Thyroid gland (tissue), 4 donors: ENCODE measurements at regions not wholly inside any gene's neighbourhood (a gene's known extent, or its start where the extent isn't known, plus 50 kb on each side); places are given as distances from the start of the nearest gene placed in this dataset.

Experiments used
- POLR2A ChIP-seq, 2 donors: fragments of 450-650 bp; IDR thresholded peaks; one replicate each; pipeline ENCODE4 v1.6.1; 2017; ENCODE audit warnings: antibody characterized with exemption in 2 of 2, mild to moderate bottlenecking in 2 of 2, moderate library complexity in 1 of 2
- TF ChIP-seq, protein P1 (sequence below), 6 experiments: fragments of 200-600 bp in 3 of 6; fragments of 450-650 bp in 3 of 6; sonication (generic) in 3 of 6; IDR thresholded peaks; one replicate each; pipeline ENCODE4 v1.5.1; 2016 to 2019; ENCODE audit warnings: antibody characterized with exemption in 6 of 6, mild to moderate bottlenecking in 2 of 6, inconsistent platforms in 1 of 6, moderate library complexity in 1 of 6

DNA sequence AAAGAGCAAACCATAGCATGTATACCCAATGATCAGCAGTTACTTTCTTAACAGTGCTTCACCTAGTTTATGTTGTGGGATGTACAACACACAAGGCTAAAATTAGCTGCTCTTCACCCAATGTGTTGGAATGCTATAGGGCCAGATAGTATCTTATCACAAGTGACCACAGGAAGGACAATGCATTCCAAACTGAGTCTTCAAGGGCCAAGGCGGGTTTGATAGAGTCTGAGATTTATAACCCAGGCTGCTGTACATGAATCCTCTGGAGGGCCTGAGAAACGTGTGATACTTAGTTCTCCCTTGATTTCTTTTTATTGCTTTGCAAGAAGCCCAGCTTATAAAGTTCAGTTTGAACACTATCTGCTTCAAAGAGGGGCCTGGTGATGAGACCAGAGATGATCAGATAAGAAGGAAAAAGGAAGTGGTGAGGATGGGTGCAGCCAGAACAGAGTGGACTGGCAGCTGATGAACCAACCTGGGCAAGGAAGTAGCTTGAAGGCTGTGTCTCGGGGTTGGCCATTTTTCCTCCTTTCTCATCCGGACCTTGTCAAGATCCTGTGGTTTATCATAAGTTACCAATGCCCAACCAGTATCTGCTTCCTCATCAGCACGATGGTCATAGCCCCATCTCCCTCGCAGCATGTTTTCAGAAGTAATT, 62.2 kb upstream of the BMP2 start:
- TF ChIP-seq POLR2A (IDR thresholded peaks at IDR 0.05), result no peak
- TF ChIP-seq, protein P1, sequence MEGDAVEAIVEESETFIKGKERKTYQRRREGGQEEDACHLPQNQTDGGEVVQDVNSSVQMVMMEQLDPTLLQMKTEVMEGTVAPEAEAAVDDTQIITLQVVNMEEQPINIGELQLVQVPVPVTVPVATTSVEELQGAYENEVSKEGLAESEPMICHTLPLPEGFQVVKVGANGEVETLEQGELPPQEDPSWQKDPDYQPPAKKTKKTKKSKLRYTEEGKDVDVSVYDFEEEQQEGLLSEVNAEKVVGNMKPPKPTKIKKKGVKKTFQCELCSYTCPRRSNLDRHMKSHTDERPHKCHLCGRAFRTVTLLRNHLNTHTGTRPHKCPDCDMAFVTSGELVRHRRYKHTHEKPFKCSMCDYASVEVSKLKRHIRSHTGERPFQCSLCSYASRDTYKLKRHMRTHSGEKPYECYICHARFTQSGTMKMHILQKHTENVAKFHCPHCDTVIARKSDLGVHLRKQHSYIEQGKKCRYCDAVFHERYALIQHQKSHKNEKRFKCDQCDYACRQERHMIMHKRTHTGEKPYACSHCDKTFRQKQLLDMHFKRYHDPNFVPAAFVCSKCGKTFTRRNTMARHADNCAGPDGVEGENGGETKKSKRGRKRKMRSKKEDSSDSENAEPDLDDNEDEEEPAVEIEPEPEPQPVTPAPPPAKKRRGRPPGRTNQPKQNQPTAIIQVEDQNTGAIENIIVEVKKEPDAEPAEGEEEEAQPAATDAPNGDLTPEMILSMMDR (IDR thresholded peaks at IDR 0.05), result no peak
